ENCODE measurements at regions not wholly inside any gene's neighbourhood (a gene's known extent, or its start where the extent isn't known, plus 50 kb on each side); places are given as distances from the start of the nearest gene placed in this dataset.
"Not testable (repeated sequence)": the region's sequence is repeated elsewhere in the genome, so short reads cannot be mapped to it uniquely, and the experiment has no call there.

GRCh38 chr6:20263059-20263458 is 50.8 kb upstream of the MBOAT1 start:
- DNase-seq, result no peak

GRCh38 chr6:20265842-20266241 is 53.6 kb upstream of the MBOAT1 start:
- DNase-seq, result no peak

GRCh38 chr6:20266851-20267608 is 54.8 kb upstream of the MBOAT1 start:
- DNase-seq, result no peak

- DNase-seq, result no peak
Observed at GRCh38 chr6:20269181-20269580, 56.9 kb upstream of the MBOAT1 start.

- DNase-seq, result no peak
Observed at GRCh38 chr6:20271818-20272217, 59.5 kb upstream of the MBOAT1 start.

- no peak for DNase-seq
Observed at GRCh38 chr6:20274137-20274536, 61.9 kb upstream of the MBOAT1 start.

GRCh38 chr6:20275837-20276236 is 63.6 kb upstream of the MBOAT1 start:
- not testable (repeated sequence) for DNase-seq

- DNase-seq, result not testable (repeated sequence)
Observed at GRCh38 chr6:20277724-20278123, 65.5 kb upstream of the MBOAT1 start.

- DNase-seq, result no peak
Observed at GRCh38 chr6:20279051-20279450, 66.8 kb upstream of the MBOAT1 start.

- no peak for DNase-seq
Observed at GRCh38 chr6:20279608-20280287, 67.5 kb upstream of the MBOAT1 start.

- DNase-seq, result no peak
Observed at GRCh38 chr6:20280288-20280621, 68.0 kb upstream of the MBOAT1 start.

GRCh38 chr6:20284672-20285071 is 72.4 kb upstream of the MBOAT1 start:
- no peak for DNase-seq

- DNase-seq, result no peak
Observed at GRCh38 chr6:20286968-20287565, 74.8 kb upstream of the MBOAT1 start.

- peak; percentile 62 for DNase-seq
Observed at GRCh38 chr6:20291764-20292580, 79.7 kb upstream of the MBOAT1 start.

GRCh38 chr6:20292905-20293304 is 80.6 kb upstream of the MBOAT1 start:
- no peak for DNase-seq

GRCh38 chr6:20301256-20301655 is 89.0 kb upstream of the MBOAT1 start:
- no peak for DNase-seq

- no peak for DNase-seq
Observed at GRCh38 chr6:20302168-20302567, 89.9 kb upstream of the MBOAT1 start.

- no peak for DNase-seq
Observed at GRCh38 chr6:20302702-20303251, 90.5 kb upstream of the MBOAT1 start.

- DNase-seq, result no peak
Observed at GRCh38 chr6:20306491-20306890, 94.2 kb upstream of the MBOAT1 start.

- DNase-seq, result no peak
Observed at GRCh38 chr6:20309186-20309585, 92.5 kb upstream of the E2F3 start.

- no peak for DNase-seq
Observed at GRCh38 chr6:20310185-20310584, 91.5 kb upstream of the E2F3 start.

GRCh38 chr6:20312606-20313005 is 89.1 kb upstream of the E2F3 start:
- no peak for DNase-seq

GRCh38 chr6:20313051-20313450 is 88.6 kb upstream of the E2F3 start:
- no peak for DNase-seq

Measured in activated T-cell treated with anti-CD3 and anti-CD28 coated beads, Interleukin-2, amount 50 U/mL, for 1 hour (primary cell).